Breast epithelium (tissue), 3 donors: ENCODE measurements at regions not wholly inside any gene's neighbourhood (a gene's known extent, or its start where the extent isn't known, plus 50 kb on each side); places are given as distances from the start of the nearest gene placed in this dataset.

ENCODE experiments used
- CTCF ChIP-seq, 3 donors: fragments of 450-650 bp; IDR thresholded peaks; one replicate each; pipeline ENCODE4 v1.5.1; 2016 to 2017; ENCODE audit warnings: antibody characterized with exemption in 3 of 3, mild to moderate bottlenecking in 3 of 3, moderate library complexity in 3 of 3
- POLR2A ChIP-seq: fragments of 450-650 bp; IDR thresholded peaks from one replicate; pipeline ENCODE4 v1.6.1; 2016; ENCODE audit warnings: antibody characterized with exemption, mild to moderate bottlenecking, moderate library complexity
- POLR2AphosphoS5 ChIP-seq, 3 donors: sonication (generic); formaldehyde crosslinking; IDR thresholded peaks; one replicate each; pipeline ENCODE4 v1.6.1; 2017; ENCODE audit warnings: antibody characterized with exemption in 3 of 3

- TF ChIP-seq CTCF (IDR thresholded peaks at IDR 0.05) = no peak
- no peak for TF ChIP-seq POLR2AphosphoS5 (IDR thresholded peaks at IDR 0.05)
- TF ChIP-seq POLR2A = no peak
These were observed 93.1 kb upstream of the ANKRD1 start for GRCh38 chr10:91013985-91014384.
